ENCODE measurements at regions not wholly inside any gene's neighbourhood (a gene's known extent, or its start where the extent isn't known, plus 50 kb on each side); places are given as distances from the start of the nearest gene placed in this dataset.

DNA sequence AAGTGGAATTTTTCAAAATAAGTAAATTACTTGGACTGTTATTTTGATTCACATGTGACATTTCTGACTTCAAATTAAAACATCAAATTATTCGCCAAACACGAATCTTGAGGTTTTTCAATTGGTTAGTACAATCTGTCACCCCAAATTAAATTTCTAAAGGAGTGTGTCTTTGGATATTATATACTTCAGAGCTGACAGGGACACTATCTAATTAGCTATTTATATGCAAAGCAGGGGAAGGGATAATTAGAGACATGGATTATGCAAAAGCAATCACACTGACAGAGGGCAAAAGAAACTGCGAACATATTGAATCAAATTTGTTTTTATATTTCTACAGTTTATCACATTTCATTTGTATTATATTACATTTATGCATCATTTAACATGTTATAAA is 433.0 kb downstream of the KIF2B start (continued):
- TF ChIP-seq ZBTB33 (IDR thresholded peaks at IDR 0.05; ENCODE audit: extremely low read depth, insufficient replicate concordance, low read length) (no peak), EZH2 (IDR thresholded peaks at IDR 0.05) (no peak), ZNF274 (IDR thresholded peaks at IDR 0.05; ENCODE audit: low read depth, low read length) (no peak)
- TF ChIP-seq, protein P1, sequence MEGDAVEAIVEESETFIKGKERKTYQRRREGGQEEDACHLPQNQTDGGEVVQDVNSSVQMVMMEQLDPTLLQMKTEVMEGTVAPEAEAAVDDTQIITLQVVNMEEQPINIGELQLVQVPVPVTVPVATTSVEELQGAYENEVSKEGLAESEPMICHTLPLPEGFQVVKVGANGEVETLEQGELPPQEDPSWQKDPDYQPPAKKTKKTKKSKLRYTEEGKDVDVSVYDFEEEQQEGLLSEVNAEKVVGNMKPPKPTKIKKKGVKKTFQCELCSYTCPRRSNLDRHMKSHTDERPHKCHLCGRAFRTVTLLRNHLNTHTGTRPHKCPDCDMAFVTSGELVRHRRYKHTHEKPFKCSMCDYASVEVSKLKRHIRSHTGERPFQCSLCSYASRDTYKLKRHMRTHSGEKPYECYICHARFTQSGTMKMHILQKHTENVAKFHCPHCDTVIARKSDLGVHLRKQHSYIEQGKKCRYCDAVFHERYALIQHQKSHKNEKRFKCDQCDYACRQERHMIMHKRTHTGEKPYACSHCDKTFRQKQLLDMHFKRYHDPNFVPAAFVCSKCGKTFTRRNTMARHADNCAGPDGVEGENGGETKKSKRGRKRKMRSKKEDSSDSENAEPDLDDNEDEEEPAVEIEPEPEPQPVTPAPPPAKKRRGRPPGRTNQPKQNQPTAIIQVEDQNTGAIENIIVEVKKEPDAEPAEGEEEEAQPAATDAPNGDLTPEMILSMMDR (IDR thresholded peaks at IDR 0.05 in 2 of 3, conservative IDR thresholded peaks at IDR 0.05 in 1 of 3; ENCODE audit: borderline replicate concordance in 1 of 3, insufficient read depth in 1 of 3, low read depth in 2 of 3, low read length in 2 of 3): no peak

GRCh38 chr17:54256401-54256929 is 433.7 kb downstream of the KIF2B start:
- Histone ChIP-seq H3K27me3 (ENCODE audit: insufficient read depth, low read length) (no peaks in the 10 kb centered on the region), H3K27ac (ENCODE audit: low read depth, low read length) (no peak overlapping the region), H3K36me3 (ENCODE audit: control insufficient read depth in 1 of 2, insufficient read depth in 2 of 2, low read length in 2 of 2) (no peaks in the 10 kb centered on the region), H3K79me2 (ENCODE audit: insufficient read depth, low read length) (no peaks in the 10 kb centered on the region), H2AFZ (ENCODE audit: low read depth, low read length, poor library complexity, severe bottlenecking) (no peak overlapping the region), H3K4me3 (replicated peaks in 1 of 2; ENCODE audit: low read depth in 1 of 2, low read length in 2 of 2) (no peak overlapping the region), H3K4me1 (ENCODE audit: control insufficient read depth in 1 of 2, insufficient read depth in 2 of 2, low read length in 2 of 2) (no peaks in the 10 kb centered on the region), H3K4me2 (ENCODE audit: low read length) (no peak overlapping the region), H3K9me3 (ENCODE audit: control insufficient read depth in 1 of 2, insufficient read depth in 1 of 2, low read depth in 1 of 2, low read length in 2 of 2) (peaks cover 50 to 63% of the 10 kb centered on the region in 2 experiments; a peak in 3 of 4 replicates), H3K9me2 (ENCODE audit: insufficient read depth) (no peaks in the 10 kb centered on the region), H4K20me1 (ENCODE audit: insufficient read depth) (no peaks in the 10 kb centered on the region), H3K9ac (ENCODE audit: low read length) (no peak overlapping the region)
- ATAC-seq: no peak
- ChIA-PET POLR2A (no interaction called here), RAD21 (ENCODE audit: low non-redundant PET in 1 of 2, low total read pairs in 2 of 2, uncharacterized antibody in 2 of 2, unreplicated experiment in 2 of 2) (no interaction called here), CTCF (no interaction called here)
- TF ChIP-seq SRF (IDR thresholded peaks at IDR 0.05; ENCODE audit: low read depth) (no peak), CEBPB (IDR thresholded peaks at IDR 0.05; ENCODE audit: low read depth) (no peak), EGR1 (IDR thresholded peaks at IDR 0.05; ENCODE audit: low read depth) (no peak), ZNF274 (IDR thresholded peaks at IDR 0.05; ENCODE audit: low read depth, low read length) (no peak), EZH2 (IDR thresholded peaks at IDR 0.05) (no peak)
- TF ChIP-seq, protein P1 (IDR thresholded peaks at IDR 0.05 in 2 of 3, conservative IDR thresholded peaks at IDR 0.05 in 1 of 3; ENCODE audit: borderline replicate concordance in 1 of 3, insufficient read depth in 1 of 3, low read depth in 2 of 3, low read length in 2 of 3): no peak
- TF ChIP-seq, protein P2, sequence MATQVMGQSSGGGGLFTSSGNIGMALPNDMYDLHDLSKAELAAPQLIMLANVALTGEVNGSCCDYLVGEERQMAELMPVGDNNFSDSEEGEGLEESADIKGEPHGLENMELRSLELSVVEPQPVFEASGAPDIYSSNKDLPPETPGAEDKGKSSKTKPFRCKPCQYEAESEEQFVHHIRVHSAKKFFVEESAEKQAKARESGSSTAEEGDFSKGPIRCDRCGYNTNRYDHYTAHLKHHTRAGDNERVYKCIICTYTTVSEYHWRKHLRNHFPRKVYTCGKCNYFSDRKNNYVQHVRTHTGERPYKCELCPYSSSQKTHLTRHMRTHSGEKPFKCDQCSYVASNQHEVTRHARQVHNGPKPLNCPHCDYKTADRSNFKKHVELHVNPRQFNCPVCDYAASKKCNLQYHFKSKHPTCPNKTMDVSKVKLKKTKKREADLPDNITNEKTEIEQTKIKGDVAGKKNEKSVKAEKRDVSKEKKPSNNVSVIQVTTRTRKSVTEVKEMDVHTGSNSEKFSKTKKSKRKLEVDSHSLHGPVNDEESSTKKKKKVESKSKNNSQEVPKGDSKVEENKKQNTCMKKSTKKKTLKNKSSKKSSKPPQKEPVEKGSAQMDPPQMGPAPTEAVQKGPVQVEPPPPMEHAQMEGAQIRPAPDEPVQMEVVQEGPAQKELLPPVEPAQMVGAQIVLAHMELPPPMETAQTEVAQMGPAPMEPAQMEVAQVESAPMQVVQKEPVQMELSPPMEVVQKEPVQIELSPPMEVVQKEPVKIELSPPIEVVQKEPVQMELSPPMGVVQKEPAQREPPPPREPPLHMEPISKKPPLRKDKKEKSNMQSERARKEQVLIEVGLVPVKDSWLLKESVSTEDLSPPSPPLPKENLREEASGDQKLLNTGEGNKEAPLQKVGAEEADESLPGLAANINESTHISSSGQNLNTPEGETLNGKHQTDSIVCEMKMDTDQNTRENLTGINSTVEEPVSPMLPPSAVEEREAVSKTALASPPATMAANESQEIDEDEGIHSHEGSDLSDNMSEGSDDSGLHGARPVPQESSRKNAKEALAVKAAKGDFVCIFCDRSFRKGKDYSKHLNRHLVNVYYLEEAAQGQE (IDR thresholded peaks at IDR 0.05; ENCODE audit: low read depth): no peak
- intact Hi-C loops (cut with micrococcal nuclease): no loop called here
- no TSS peak for BruUV-seq (replicated peaks)
- DNase-seq (ENCODE audit: low read depth, low spot score): no peak
